HepG2 (cell line): ENCODE measurements at regions not wholly inside any gene's neighbourhood (a gene's known extent, or its start where the extent isn't known, plus 50 kb on each side); places are given as distances from the start of the nearest gene placed in this dataset.

Source experiments
- CEBPB ChIP-seq: IDR thresholded peaks from 2 replicates; pipeline ENCODE4 v1.6.1; 2011; ENCODE audit warnings: low read depth, low read length, improper control_type of control experiment, borderline replicate concordance
- CREM ChIP-seq, 2 experiments: sonication (generic) in 1 of 2; formaldehyde crosslinking in 1 of 2; IDR thresholded peaks; 2 replicates each; pipeline versions ENCODE4 v1.4.0 to v1.6.1; 2016 to 2020; ENCODE audit warnings: antibody characterized with exemption in 1 of 2, mild to moderate bottlenecking in 1 of 2, missing genetic modification reagents in 1 of 2
- FOSL2 ChIP-seq: sonication (generic); formaldehyde crosslinking; IDR thresholded peaks from 2 replicates; pipeline ENCODE4 v1.4.0; 2020; ENCODE audit warnings: missing genetic modification reagents
- GABPB1 ChIP-seq: IDR thresholded peaks from 2 replicates; pipeline ENCODE4 v1.6.1; 2016; ENCODE audit warnings: mild to moderate bottlenecking, missing genetic modification reagents, moderate library complexity, missing compliant biosample characterization
- MYC ChIP-seq: sonication (generic); formaldehyde crosslinking; IDR thresholded peaks from 2 replicates; pipeline ENCODE4 v1.9.0; 2021; ENCODE audit warnings: missing genetic modification reagents, borderline replicate concordance
- RAD21 ChIP-seq: fragments of 450-650 bp; formaldehyde crosslinking; IDR thresholded peaks from 2 replicates; pipeline ENCODE4 v1.5.0; 2020; ENCODE audit warnings: mild to moderate bottlenecking
- REPIN1 ChIP-seq: sonication (generic); formaldehyde crosslinking; IDR thresholded peaks from 2 replicates; pipeline ENCODE4 v1.8.0; 2022; ENCODE audit warnings: missing genetic modification reagents, low read depth, mild to moderate bottlenecking, borderline replicate concordance
- ZNF335 ChIP-seq: sonication (generic); formaldehyde crosslinking; IDR thresholded peaks from 2 replicates; pipeline ENCODE4 v1.4.0; 2020; ENCODE audit warnings: missing genetic modification reagents
- ZNF749 ChIP-seq: sonication (generic); formaldehyde crosslinking; IDR thresholded peaks from 2 replicates; pipeline ENCODE4 v1.8.0; 2022; ENCODE audit warnings: mild to moderate bottlenecking, missing genetic modification reagents, moderate library complexity, borderline replicate concordance
- ZNF850 ChIP-seq: sonication (generic); formaldehyde crosslinking; conservative IDR thresholded peaks from 2 replicates; pipeline ENCODE4 v1.9.0; 2021; ENCODE audit warnings: mild to moderate bottlenecking, missing genetic modification reagents
- TF ChIP-seq, protein P1 (sequence below): sonication (generic); formaldehyde crosslinking; IDR thresholded peaks from 2 replicates; pipeline ENCODE4 v1.4.0; 2020; ENCODE audit warnings: missing genetic modification reagents
- TF ChIP-seq, protein P2 (sequence below): sonication (generic); formaldehyde crosslinking; IDR thresholded peaks from 2 replicates; pipeline ENCODE4 v1.5.0; 2020; ENCODE audit warnings: mild to moderate bottlenecking, missing genetic modification reagents, borderline replicate concordance
- TF ChIP-seq, protein P3 (sequence below): sonication (generic); formaldehyde crosslinking; IDR thresholded peaks from 2 replicates; pipeline ENCODE4 v1.5.0; 2020; ENCODE audit warnings: mild to moderate bottlenecking, missing genetic modification reagents, moderate library complexity

DNA sequence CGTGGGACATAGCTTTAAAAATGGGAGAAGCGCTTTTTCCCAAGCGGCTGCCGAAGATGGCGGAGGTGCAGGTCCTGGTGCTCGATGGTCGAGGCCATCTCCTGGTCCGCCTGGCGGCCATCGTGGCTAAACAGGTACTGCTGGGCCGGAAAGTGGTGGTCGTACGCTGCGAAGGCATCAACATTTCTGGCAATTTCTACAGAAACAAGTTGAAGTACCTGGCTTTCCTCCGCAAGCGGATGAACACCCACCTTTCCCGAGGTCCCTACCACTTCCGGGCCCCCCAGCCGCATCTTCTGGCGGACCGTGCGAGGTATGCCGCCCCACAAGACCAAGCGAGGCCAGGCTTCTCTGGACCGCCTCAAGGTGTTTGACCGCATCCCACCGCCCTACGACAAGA is 245.5 kb downstream of the MRPL39 start:
- TF ChIP-seq, protein P1, sequence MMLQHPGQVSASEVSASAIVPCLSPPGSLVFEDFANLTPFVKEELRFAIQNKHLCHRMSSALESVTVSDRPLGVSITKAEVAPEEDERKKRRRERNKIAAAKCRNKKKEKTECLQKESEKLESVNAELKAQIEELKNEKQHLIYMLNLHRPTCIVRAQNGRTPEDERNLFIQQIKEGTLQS (CRISPR knock-in tag): no peak
- TF ChIP-seq, protein P2, sequence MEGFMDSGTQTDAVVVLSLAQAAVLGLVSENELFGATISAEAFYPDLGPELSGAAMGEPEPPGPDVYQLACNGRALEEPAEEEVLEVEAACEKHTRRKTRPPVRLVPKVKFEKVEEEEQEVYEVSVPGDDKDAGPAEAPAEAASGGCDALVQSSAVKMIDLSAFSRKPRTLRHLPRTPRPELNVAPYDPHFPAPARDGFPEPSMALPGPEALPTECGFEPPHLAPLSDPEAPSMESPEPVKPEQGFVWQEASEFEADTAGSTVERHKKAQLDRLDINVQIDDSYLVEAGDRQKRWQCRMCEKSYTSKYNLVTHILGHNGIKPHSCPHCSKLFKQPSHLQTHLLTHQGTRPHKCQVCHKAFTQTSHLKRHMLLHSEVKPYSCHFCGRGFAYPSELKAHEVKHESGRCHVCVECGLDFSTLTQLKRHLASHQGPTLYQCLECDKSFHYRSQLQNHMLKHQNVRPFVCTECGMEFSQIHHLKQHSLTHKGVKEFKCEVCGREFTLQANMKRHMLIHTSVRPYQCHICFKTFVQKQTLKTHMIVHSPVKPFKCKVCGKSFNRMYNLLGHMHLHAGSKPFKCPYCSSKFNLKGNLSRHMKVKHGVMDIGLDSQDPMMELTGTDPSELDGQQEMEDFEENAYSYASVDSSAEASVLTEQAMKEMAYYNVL (CRISPR knock-in tag): no peak
- TF ChIP-seq ZNF850 (no peak), FOSL2 (CRISPR knock-in tag) (no peak), GABPB1 (CRISPR knock-in tag) (no peak), CEBPB (no peak), RAD21 (CRISPR knock-in tag) (no peak), CREM (IDR thresholded peaks at IDR 0.05) (no peak), CREM (CRISPR knock-in tag; IDR thresholded peaks at IDR 0.05) (no peak), REPIN1 (no peak), MYC (CRISPR knock-in tag) (no peak), ZNF749 (CRISPR knock-in tag) (no peak), ZNF335 (CRISPR knock-in tag) (no peak)
- TF ChIP-seq, protein P3, sequence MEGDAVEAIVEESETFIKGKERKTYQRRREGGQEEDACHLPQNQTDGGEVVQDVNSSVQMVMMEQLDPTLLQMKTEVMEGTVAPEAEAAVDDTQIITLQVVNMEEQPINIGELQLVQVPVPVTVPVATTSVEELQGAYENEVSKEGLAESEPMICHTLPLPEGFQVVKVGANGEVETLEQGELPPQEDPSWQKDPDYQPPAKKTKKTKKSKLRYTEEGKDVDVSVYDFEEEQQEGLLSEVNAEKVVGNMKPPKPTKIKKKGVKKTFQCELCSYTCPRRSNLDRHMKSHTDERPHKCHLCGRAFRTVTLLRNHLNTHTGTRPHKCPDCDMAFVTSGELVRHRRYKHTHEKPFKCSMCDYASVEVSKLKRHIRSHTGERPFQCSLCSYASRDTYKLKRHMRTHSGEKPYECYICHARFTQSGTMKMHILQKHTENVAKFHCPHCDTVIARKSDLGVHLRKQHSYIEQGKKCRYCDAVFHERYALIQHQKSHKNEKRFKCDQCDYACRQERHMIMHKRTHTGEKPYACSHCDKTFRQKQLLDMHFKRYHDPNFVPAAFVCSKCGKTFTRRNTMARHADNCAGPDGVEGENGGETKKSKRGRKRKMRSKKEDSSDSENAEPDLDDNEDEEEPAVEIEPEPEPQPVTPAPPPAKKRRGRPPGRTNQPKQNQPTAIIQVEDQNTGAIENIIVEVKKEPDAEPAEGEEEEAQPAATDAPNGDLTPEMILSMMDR (CRISPR knock-in tag): no peak
